ENCODE measurements at regions not wholly inside any gene's neighbourhood (a gene's known extent, or its start where the extent isn't known, plus 50 kb on each side); places are given as distances from the start of the nearest gene placed in this dataset.

DNA sequence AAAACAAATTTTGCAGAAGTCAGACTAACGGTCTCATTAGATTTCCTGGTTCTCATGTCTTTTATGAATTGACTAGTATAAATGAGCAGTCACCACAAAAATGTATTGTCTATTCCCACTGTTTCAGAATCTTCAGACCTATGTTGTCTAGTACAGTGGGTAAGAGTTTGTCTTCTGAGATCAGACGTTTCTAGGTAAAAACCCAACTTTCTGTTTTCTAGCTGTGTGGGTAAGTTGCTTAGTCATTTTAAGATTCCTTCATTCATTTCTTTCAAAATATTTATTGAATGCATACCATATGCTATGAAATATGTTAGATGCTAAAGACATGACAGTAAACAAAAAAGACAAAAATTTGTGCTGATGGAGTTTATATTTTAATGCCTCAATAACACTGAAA lies 156.3 kb downstream of the POLR1F start:
- no peak for TF ChIP-seq EP300 (IDR thresholded peaks at IDR 0.05; ENCODE audit: borderline replicate concordance)
- TF ChIP-seq, protein P1, sequence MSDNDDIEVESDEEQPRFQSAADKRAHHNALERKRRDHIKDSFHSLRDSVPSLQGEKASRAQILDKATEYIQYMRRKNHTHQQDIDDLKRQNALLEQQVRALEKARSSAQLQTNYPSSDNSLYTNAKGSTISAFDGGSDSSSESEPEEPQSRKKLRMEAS (IDR thresholded peaks at IDR 0.05) = no peak
- TF ChIP-seq TEAD4 (IDR thresholded peaks at IDR 0.05) = no peak
- TF ChIP-seq EGR1 (IDR thresholded peaks at IDR 0.05) = no peak
- no peak for TF ChIP-seq RAD21 (IDR thresholded peaks at IDR 0.05; ENCODE audit: low read depth)
- no peak for TF ChIP-seq CEBPB (IDR thresholded peaks at IDR 0.05)
- TF ChIP-seq TAF1 (IDR thresholded peaks at IDR 0.05; ENCODE audit: low read depth) = no peak
- no peak for TF ChIP-seq YY1 (IDR thresholded peaks at IDR 0.05; ENCODE audit: low read depth)
- no peak for TF ChIP-seq NFIC (IDR thresholded peaks at IDR 0.05)

Data from Ishikawa (cell line).